Tibial artery (tissue), 4 donors: ENCODE measurements at regions not wholly inside any gene's neighbourhood (a gene's known extent, or its start where the extent isn't known, plus 50 kb on each side); places are given as distances from the start of the nearest gene placed in this dataset.
"Not testable (repeated sequence)": the region's sequence is repeated elsewhere in the genome, so short reads cannot be mapped to it uniquely, and the experiment has no call there.

Source experiments
- DNase-seq, 2 donors: peaks; one replicate each; pipeline ENCODE4 v3.0.0-alpha.2; 2019
- H3K27ac ChIP-seq, 2 donors: fragments of 200-600 bp; sonication (generic) in 1 of 2; 1 replicate in 1 of 2; 2 replicates in 1 of 2; pipeline ENCODE4 v1.5.1; 2018 to 2019; ENCODE audit warnings: mild to moderate bottlenecking in 1 of 2
- H3K27me3 ChIP-seq, 2 donors: fragments of 200-600 bp; sonication (generic) in 1 of 2; one replicate each; pipeline versions ENCODE4 v1.5.1 to v1.6.0; 2016 to 2019
- H3K36me3 ChIP-seq, 3 donors: fragments of 200-600 bp; sonication (generic) in 2 of 3; one replicate each; pipeline ENCODE4 v1.5.1; 2016 to 2019; ENCODE audit warnings: mild to moderate bottlenecking in 2 of 3
- H3K4me1 ChIP-seq, 4 donors: fragments of 200-600 bp; sonication (generic) in 2 of 4; 1 replicate in 3 of 4; 2 replicates in 1 of 4; pipeline ENCODE4 v1.5.1; 2016 to 2019
- H3K4me3 ChIP-seq, 2 donors: fragments of 200-600 bp; sonication (generic) in 1 of 2; 1 replicate in 1 of 2; 2 replicates in 1 of 2; pipeline ENCODE4 v1.5.1; 2018 to 2019; ENCODE audit warnings: mild to moderate bottlenecking in 2 of 2
- H3K9me3 ChIP-seq, 3 donors: fragments of 200-600 bp; sonication (generic) in 1 of 3; one replicate each; pipeline ENCODE4 v1.5.1; 2016 to 2019
- intact Hi-C: fragments of 100-400 bp; cut with DNase I; formaldehyde crosslinking; loops from one replicate; pipeline ENCODE4 v1.15.0; 2023; ENCODE audit warnings: low total_unique reads
- TF ChIP-seq, protein P1 (sequence below), 2 experiments: fragments of 200-600 bp in 1 of 2; fragments of 450-650 bp in 1 of 2; IDR thresholded peaks; one replicate each; pipeline ENCODE4 v1.5.1; 2017 to 2019; ENCODE audit warnings: antibody characterized with exemption in 2 of 2, mild to moderate bottlenecking in 1 of 2, moderate library complexity in 1 of 2

DNA sequence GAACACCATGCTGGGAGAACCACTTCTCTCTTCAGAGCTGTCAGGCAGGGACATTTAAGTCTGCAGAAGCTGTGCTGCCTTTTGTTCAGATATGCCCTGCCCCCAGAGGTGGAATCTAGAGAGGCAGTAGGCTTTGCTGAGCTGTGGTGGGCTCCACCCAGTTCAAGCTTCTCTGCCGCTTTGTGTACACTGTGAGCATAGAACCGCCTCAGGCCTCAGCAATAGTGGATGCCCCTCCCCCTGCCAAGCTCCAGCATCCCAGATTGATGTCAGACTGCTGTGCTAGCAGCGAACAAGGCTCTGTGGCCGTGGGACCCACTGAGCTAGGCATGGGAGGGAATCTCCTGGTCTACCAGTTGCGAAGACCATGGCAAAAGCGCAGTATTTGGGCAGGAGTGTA, 121.6 kb downstream of the NFKBIZ start:
- no peak overlapping the region for H3K27ac ChIP-seq
- TF ChIP-seq, protein P1, sequence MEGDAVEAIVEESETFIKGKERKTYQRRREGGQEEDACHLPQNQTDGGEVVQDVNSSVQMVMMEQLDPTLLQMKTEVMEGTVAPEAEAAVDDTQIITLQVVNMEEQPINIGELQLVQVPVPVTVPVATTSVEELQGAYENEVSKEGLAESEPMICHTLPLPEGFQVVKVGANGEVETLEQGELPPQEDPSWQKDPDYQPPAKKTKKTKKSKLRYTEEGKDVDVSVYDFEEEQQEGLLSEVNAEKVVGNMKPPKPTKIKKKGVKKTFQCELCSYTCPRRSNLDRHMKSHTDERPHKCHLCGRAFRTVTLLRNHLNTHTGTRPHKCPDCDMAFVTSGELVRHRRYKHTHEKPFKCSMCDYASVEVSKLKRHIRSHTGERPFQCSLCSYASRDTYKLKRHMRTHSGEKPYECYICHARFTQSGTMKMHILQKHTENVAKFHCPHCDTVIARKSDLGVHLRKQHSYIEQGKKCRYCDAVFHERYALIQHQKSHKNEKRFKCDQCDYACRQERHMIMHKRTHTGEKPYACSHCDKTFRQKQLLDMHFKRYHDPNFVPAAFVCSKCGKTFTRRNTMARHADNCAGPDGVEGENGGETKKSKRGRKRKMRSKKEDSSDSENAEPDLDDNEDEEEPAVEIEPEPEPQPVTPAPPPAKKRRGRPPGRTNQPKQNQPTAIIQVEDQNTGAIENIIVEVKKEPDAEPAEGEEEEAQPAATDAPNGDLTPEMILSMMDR (IDR thresholded peaks at IDR 0.05): no peak
- no peaks in the 10 kb centered on the region for H3K36me3 ChIP-seq
- no peak for DNase-seq
- no peaks in the 10 kb centered on the region for H3K9me3 ChIP-seq
- H3K4me3 ChIP-seq: no peak overlapping the region
- intact Hi-C loops: no loop called here
- no peaks in the 10 kb centered on the region for H3K27me3 ChIP-seq
- H3K4me1 ChIP-seq: no peaks in the 10 kb centered on the region

DNA sequence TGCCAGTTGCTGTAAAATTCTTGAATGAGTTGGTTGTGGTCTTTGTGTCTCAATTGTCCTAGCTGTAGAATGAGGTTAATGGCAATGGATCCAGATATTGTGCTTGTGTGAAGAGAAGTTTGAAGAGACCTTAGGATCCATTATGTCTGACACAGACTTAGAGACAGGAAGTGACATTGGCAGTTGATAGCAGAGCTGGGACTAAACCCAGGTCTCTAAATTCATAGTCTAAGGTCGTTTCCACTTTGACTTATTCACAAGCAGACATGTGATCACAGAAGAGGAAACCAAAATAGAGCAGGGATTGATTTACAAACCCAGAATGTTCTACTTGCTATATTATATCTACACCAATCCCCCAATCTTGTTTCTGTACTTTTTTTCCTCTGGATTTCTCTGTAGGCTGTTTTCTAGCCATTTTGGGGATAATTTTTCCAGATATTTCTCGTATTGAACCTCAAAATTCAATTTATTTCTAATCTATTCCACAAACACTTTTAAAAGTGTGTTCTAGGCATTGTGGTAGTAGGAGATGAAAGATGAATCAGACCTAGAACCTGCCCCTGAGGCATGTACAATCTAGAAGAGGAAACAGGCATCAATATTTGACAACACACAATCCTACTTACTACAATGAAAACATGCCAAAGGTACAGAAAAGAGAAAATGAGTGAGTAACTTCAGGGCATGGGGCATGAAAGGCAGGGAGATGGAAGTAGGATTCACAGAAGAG, 123.3 kb downstream of the NFKBIZ start:
- TF ChIP-seq, protein P1 (IDR thresholded peaks at IDR 0.05): no peak
- H3K4me1 ChIP-seq: peaks cover 0 to 8% (median 0%) of the 10 kb centered on the region in 4 donors
- H3K9me3 ChIP-seq: no peaks in the 10 kb centered on the region
- intact Hi-C loops: no loop called here
- H3K36me3 ChIP-seq: no peaks in the 10 kb centered on the region
- no peaks in the 10 kb centered on the region for H3K27me3 ChIP-seq
- no peak for DNase-seq
- no peak overlapping the region for H3K27ac ChIP-seq
- no peak overlapping the region for H3K4me3 ChIP-seq

DNA sequence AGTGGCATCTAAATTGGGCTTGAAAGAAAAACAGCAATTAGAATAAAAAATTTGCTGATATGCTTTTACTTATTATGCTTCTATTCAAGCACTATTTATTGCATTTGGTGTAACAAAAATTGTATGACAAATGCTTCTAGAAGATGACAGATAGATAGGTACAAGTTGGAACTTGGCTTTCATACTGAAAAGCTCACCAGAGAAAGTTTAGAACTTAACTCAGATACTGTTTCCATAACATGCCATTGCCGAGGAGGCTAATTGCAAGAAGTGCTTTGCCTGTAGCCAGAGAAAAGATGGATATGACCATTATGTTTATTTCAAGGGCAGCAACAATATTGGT, 123.8 kb downstream of the NFKBIZ start:
- Histone ChIP-seq H3K9me3 (no peaks in the 10 kb centered on the region), H3K36me3 (no peaks in the 10 kb centered on the region), H3K4me1 (peaks cover 0 to 8% (median 0%) of the 10 kb centered on the region in 4 donors), H3K4me3 (no peak overlapping the region), H3K27ac (no peak overlapping the region), H3K27me3 (no peaks in the 10 kb centered on the region)
- intact Hi-C loops: no loop called here
- TF ChIP-seq, protein P1 (IDR thresholded peaks at IDR 0.05): no peak
- DNase-seq: no peak

DNA sequence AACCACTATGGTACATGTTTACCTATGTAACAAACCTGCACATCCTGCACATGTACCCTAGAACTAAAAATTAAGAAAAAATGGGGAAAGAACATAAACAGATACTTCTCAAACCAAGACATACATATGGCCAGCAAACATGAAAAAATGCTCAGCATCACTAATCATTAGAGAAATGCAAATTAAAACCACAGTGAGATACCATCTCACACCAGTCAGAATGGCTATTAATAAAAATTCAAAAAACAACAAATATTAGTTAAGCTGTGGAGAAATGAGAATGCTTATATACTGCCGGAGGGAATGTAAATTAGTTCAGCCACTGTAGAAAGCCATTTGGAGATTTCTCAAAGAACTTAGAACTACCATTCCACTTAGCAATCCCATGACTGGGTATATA, 126.1 kb downstream of the NFKBIZ start:
- H3K4me1 ChIP-seq, H3K27ac ChIP-seq, H3K27me3 ChIP-seq, intact Hi-C loops, H3K36me3 ChIP-seq, DNase-seq, H3K4me3 ChIP-seq, H3K9me3 ChIP-seq: not testable (repeated sequence)

DNA sequence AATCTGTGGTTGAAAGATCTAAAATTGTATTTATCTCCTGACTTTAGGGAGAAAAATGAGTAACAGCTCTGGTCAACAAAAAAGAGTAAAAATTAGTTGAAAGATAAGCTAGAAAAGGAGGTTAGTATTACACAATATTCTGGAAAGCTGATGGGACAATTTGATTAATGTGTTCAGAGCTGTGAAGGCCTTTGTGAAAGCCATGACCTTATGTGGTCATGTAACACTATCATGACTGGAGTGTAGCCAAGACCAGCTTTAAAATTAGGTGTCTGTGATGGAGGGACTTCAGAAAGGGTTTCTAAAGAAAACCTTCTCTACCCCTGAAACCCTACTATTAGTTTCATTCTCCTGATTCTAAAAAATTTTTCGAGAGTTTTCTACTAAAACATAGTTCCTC, 127.2 kb downstream of the NFKBIZ start:
- no peak for DNase-seq
- TF ChIP-seq, protein P1 (IDR thresholded peaks at IDR 0.05): no peak
- H3K27me3 ChIP-seq: no peaks in the 10 kb centered on the region
- no peaks in the 10 kb centered on the region for H3K9me3 ChIP-seq
- intact Hi-C loops: no loop called here
- H3K27ac ChIP-seq: no peak overlapping the region
- H3K36me3 ChIP-seq: no peaks in the 10 kb centered on the region
- H3K4me1 ChIP-seq: peaks cover 0 to 8% (median 0%) of the 10 kb centered on the region in 4 donors
- no peak overlapping the region for H3K4me3 ChIP-seq

DNA sequence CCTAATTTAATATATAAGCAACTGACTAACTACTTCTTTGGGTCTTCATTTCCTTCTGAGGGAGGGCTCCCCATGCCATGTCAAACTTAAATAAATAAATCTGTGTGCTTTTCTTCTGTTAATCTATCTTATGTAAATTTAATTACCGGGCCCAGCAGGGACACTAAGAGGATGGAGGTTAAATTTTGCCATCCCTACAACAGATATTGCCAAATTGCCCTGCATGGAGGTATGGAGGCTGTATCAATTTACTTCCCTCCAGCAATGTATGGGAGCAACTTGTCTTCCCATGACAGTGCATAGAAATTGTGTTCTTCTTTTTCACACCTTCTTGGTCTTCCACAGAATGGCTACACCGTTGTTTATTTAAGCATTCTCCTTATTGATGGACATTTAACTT, 129.0 kb downstream of the NFKBIZ start:
- no peaks in the 10 kb centered on the region for H3K27me3 ChIP-seq
- no peaks in the 10 kb centered on the region for H3K9me3 ChIP-seq
- H3K4me3 ChIP-seq: no peak overlapping the region
- intact Hi-C loops: no loop called here
- H3K4me1 ChIP-seq: peaks cover 0 to 8% (median 0%) of the 10 kb centered on the region in 4 donors
- DNase-seq: no peak
- H3K27ac ChIP-seq: no peak overlapping the region
- H3K36me3 ChIP-seq: no peaks in the 10 kb centered on the region
- TF ChIP-seq, protein P1 (IDR thresholded peaks at IDR 0.05): no peak
